ENCODE measurements at regions not wholly inside any gene's neighbourhood (a gene's known extent, or its start where the extent isn't known, plus 50 kb on each side); places are given as distances from the start of the nearest gene placed in this dataset.

GRCh38 chr6:106746652-106747051, 117.3 kb downstream of the QRSL1 start:
- POLR2A ChIA-PET (ENCODE audit: unreplicated experiment), result interaction anchor here (0.5 to 1.0 kb wide), 4 partner anchors 50 to 170 kb away, joined by 3 to 11 read pairs (median 4); no protein-coding TSS in a partner anchor
- peak overlapping the region; percentile 98 for H3K27ac ChIP-seq
- no peaks in the 10 kb centered on the region for H3K27me3 ChIP-seq (ENCODE audit: insufficient read depth, low read depth)
- H3K4me1 ChIP-seq (replicated peaks; ENCODE audit: insufficient read depth), result peaks cover 62% of the 10 kb centered on the region
- BruUV-seq (replicated peaks), result no TSS peak
- peak overlapping the region; percentile 12; the same call in 1 of the 2 replicates for H3K4me3 ChIP-seq
- intact Hi-C loops (cut with micrococcal nuclease; ENCODE audit: unreplicated experiment), result loop anchor here (1.0 kb wide), 3 partner anchors 53 to 229 kb away; no protein-coding TSS in a partner anchor
- no peak overlapping the region for H2AFZ ChIP-seq
- no peaks in the 10 kb centered on the region for H3K79me2 ChIP-seq (ENCODE audit: low read depth)
- peak; percentile 51 to 100 for DNase-seq
- TF ChIP-seq CTCF (conservative IDR thresholded peaks at IDR 0.05) (no peak), EZH2 (IDR thresholded peaks at IDR 0.05; ENCODE audit: low read depth) (no peak)
- no peaks in the 10 kb centered on the region for H3K9me3 ChIP-seq (ENCODE audit: insufficient read depth, low read depth)
- H3F3A ChIP-seq (ENCODE audit: insufficient read depth, low read depth), result peaks cover 56% of the 10 kb centered on the region
- H3K4me2 ChIP-seq, result peak overlapping the region; percentile 69
- no peaks in the 10 kb centered on the region for H3K9me2 ChIP-seq (ENCODE audit: insufficient read depth)
- H3K36me3 ChIP-seq (ENCODE audit: low read depth), result no peaks in the 10 kb centered on the region
- H4K20me1 ChIP-seq (ENCODE audit: insufficient read depth), result no peaks in the 10 kb centered on the region
- CTCF ChIA-PET, result no interaction called here

DNA sequence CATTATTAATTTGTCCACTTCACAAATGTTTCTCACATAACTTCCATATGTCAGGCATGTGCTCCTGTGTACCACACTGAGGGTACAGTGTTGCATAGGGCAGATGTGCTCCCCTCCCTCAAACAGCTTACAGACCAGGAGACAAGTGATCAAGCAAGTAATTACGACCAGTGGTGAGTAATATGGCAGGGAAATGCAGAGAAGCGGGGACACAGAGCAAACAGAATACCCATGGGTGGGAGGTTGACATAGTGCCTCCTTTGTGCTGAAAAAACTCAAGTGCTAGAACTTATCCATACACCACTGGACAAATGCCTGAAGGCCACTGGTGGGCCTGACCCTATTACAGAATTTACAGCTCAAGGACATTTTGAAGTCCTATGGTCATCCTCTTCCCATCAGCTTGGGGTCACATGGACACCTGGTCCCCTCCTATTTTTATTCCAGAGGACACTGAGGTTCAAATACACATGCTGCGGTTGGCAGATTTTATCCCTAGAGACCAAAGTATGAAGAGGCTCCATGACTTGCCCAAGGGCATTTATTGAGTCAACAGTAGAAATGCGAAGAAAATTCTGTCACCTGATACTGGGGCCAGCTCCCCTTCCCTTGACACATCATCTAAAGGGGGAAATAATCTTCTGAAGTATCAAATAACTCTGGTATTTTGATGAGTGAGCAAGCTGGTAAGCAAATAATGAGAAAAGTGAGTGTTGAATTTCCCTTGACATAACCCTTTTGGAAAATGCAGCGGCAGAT, 116.6 kb downstream of the QRSL1 start:
- H3F3A ChIP-seq (ENCODE audit: insufficient read depth, low read depth), result peaks cover 52% of the 10 kb centered on the region
- H3K4me1 ChIP-seq (replicated peaks; ENCODE audit: insufficient read depth), result peaks cover 55% of the 10 kb centered on the region
- H3K27ac ChIP-seq, result peak overlapping the region; percentile 98
- ChIA-PET CTCF (no interaction called here), POLR2A (ENCODE audit: unreplicated experiment) (interaction anchor here (0.7 to 1.0 kb wide), 2 partner anchors 51 to 53 kb away, joined by 4 to 11 read pairs; no protein-coding TSS in a partner anchor)
- H3K79me2 ChIP-seq (ENCODE audit: low read depth), result no peaks in the 10 kb centered on the region
- no peaks in the 10 kb centered on the region for H3K36me3 ChIP-seq (ENCODE audit: low read depth)
- peak overlapping the region; percentile 7; the same call in 1 of the 2 replicates for H3K4me3 ChIP-seq
- no peaks in the 10 kb centered on the region for H4K20me1 ChIP-seq (ENCODE audit: insufficient read depth)
- peak overlapping the region; percentile 69 for H3K4me2 ChIP-seq
- H3K9me2 ChIP-seq (ENCODE audit: insufficient read depth), result no peaks in the 10 kb centered on the region
- no peaks in the 10 kb centered on the region for H3K27me3 ChIP-seq (ENCODE audit: insufficient read depth, low read depth)
- peak; percentile 65 to 98 for DNase-seq
- H3K9me3 ChIP-seq (ENCODE audit: insufficient read depth, low read depth), result no peaks in the 10 kb centered on the region
- TF ChIP-seq CTCF (conservative IDR thresholded peaks at IDR 0.05) (no peak), EZH2 (IDR thresholded peaks at IDR 0.05; ENCODE audit: low read depth) (no peak)
- no peak overlapping the region for H2AFZ ChIP-seq
- TSS peak; percentile 65 for BruUV-seq (replicated peaks)
- intact Hi-C loops (cut with micrococcal nuclease; ENCODE audit: unreplicated experiment), result loop anchor here (1.0 kb wide), 3 partner anchors 53 to 229 kb away; no protein-coding TSS in a partner anchor

GRCh38 chr6:106745197-106745770, 115.9 kb downstream of the QRSL1 start:
- no peaks in the 10 kb centered on the region for H3K27me3 ChIP-seq (ENCODE audit: insufficient read depth, low read depth)
- H3K79me2 ChIP-seq (ENCODE audit: low read depth), result no peaks in the 10 kb centered on the region
- H3K4me2 ChIP-seq, result peak overlapping the region; percentile 69
- intact Hi-C loops (cut with micrococcal nuclease; ENCODE audit: unreplicated experiment), result no loop called here
- H3K36me3 ChIP-seq (ENCODE audit: low read depth), result no peaks in the 10 kb centered on the region
- peak overlapping the region; percentile 98 for H3K27ac ChIP-seq
- POLR2A ChIA-PET (ENCODE audit: unreplicated experiment), result no interaction called here
- no peak for DNase-seq
- no peak overlapping the region for H2AFZ ChIP-seq
- no peaks in the 10 kb centered on the region for H3K9me3 ChIP-seq (ENCODE audit: insufficient read depth, low read depth)
- H3K4me3 ChIP-seq, result no peak overlapping the region
- H4K20me1 ChIP-seq (ENCODE audit: insufficient read depth), result no peaks in the 10 kb centered on the region
- no peaks in the 10 kb centered on the region for H3K9me2 ChIP-seq (ENCODE audit: insufficient read depth)
- no TSS peak for BruUV-seq (replicated peaks)
- peaks cover 46% of the 10 kb centered on the region for H3F3A ChIP-seq (ENCODE audit: insufficient read depth, low read depth)
- CTCF ChIA-PET, result no interaction called here
- TF ChIP-seq CTCF (conservative IDR thresholded peaks at IDR 0.05) (no peak), EZH2 (IDR thresholded peaks at IDR 0.05; ENCODE audit: low read depth) (no peak)
- peaks cover 53% of the 10 kb centered on the region for H3K4me1 ChIP-seq (replicated peaks; ENCODE audit: insufficient read depth)

All from PC-9 (cell line).